Trophoblast cell (in vitro differentiated cells and primary cell): ENCODE measurements at regions not wholly inside any gene's neighbourhood (a gene's known extent, or its start where the extent isn't known, plus 50 kb on each side); places are given as distances from the start of the nearest gene placed in this dataset.
"Not testable (repeated sequence)": the region's sequence is repeated elsewhere in the genome, so short reads cannot be mapped to it uniquely, and the experiment has no call there.

Experiments used
- DNase-seq, 2 donors: peaks; one replicate each; pipeline ENCODE4 v3.0.0-alpha.2; 2016
- H2AFZ ChIP-seq: 2 replicates; pipeline ENCODE4 v1.6.1; 2013; ENCODE audit warnings: low read length, moderate library complexity, mild to moderate bottlenecking; ENCODE audit not compliant: insufficient read depth, poor library complexity
- H2AK5ac ChIP-seq: 2 replicates; pipeline ENCODE4 v1.6.1; 2013; ENCODE audit warnings: mild to moderate bottlenecking, low read length
- H2BK120ac ChIP-seq: 2 replicates; pipeline ENCODE4 v1.6.1; 2013; ENCODE audit warnings: low read length, mild to moderate bottlenecking, moderate library complexity; ENCODE audit not compliant: insufficient read depth, poor library complexity
- H2BK12ac ChIP-seq: 2 replicates; pipeline ENCODE4 v1.6.1; 2013; ENCODE audit warnings: mild to moderate bottlenecking, low read length, moderate library complexity
- H2BK5ac ChIP-seq: 2 replicates; pipeline ENCODE4 v1.6.1; 2013; ENCODE audit warnings: low read length, low read depth, moderate library complexity, mild to moderate bottlenecking; ENCODE audit not compliant: poor library complexity
- H3K14ac ChIP-seq: 2 replicates; pipeline ENCODE4 v1.6.1; 2013; ENCODE audit warnings: mild to moderate bottlenecking, low read length
- H3K18ac ChIP-seq: 2 replicates; pipeline ENCODE4 v1.6.1; 2013; ENCODE audit warnings: mild to moderate bottlenecking, low read length
- H3K23ac ChIP-seq: 2 replicates; pipeline ENCODE4 v1.6.1; 2013; ENCODE audit warnings: low read length
- H3K27ac ChIP-seq: 2 replicates; pipeline ENCODE4 v1.5.1; 2013; ENCODE audit warnings: low read depth, mild to moderate bottlenecking, inconsistent platforms, low read length, moderate library complexity
- H3K27me3 ChIP-seq: 2 replicates; pipeline ENCODE4 v1.6.1; 2013; ENCODE audit warnings: inconsistent platforms, mild to moderate bottlenecking, low read length, moderate library complexity; ENCODE audit not compliant: insufficient read depth
- H3K36me3 ChIP-seq, 2 experiments: 1 replicate in 1 of 2; 2 replicates in 1 of 2; pipeline ENCODE4 v1.6.1; 2013; ENCODE audit warnings: low read length in 2 of 2, mild to moderate bottlenecking in 2 of 2, moderate library complexity in 1 of 2; ENCODE audit not compliant: insufficient read depth in 2 of 2, control insufficient read depth in 1 of 2
- H3K4ac ChIP-seq: 2 replicates; pipeline ENCODE4 v1.6.1; 2013; ENCODE audit warnings: low read depth, mild to moderate bottlenecking, low read length, moderate library complexity
- H3K4me1 ChIP-seq, 2 experiments: 1 replicate in 1 of 2; 2 replicates in 1 of 2; pipeline ENCODE4 v1.6.1; 2013; ENCODE audit warnings: low read length in 2 of 2, mild to moderate bottlenecking in 2 of 2, moderate library complexity in 1 of 2; ENCODE audit not compliant: insufficient read depth in 2 of 2, control insufficient read depth in 1 of 2
- H3K4me2 ChIP-seq: 2 replicates; pipeline ENCODE4 v1.6.1; 2013; ENCODE audit warnings: inconsistent platforms, mild to moderate bottlenecking, low read length, moderate library complexity
- H3K4me3 ChIP-seq: 2 replicates; pipeline ENCODE4 v1.5.1; 2013; ENCODE audit warnings: mild to moderate bottlenecking, low read depth, low read length, inconsistent platforms
- H3K79me1 ChIP-seq: one replicate; pipeline ENCODE4 v1.6.1; 2013; ENCODE audit warnings: low read length
- H3K79me2 ChIP-seq: 2 replicates; pipeline ENCODE4 v1.6.1; 2013; ENCODE audit warnings: low read length, mild to moderate bottlenecking; ENCODE audit not compliant: control insufficient read depth, insufficient read depth, poor library complexity
- H3K9ac ChIP-seq: 2 replicates; pipeline ENCODE4 v1.6.1; 2013; ENCODE audit warnings: mild to moderate bottlenecking, low read length
- H3K9me3 ChIP-seq: 2 replicates; pipeline ENCODE4 v1.6.1; 2013; ENCODE audit warnings: low read depth, mild to moderate bottlenecking, control low read depth, inconsistent platforms, low read length; ENCODE audit not compliant: insufficient read depth
- H4K12ac ChIP-seq: 2 replicates; pipeline ENCODE4 v1.6.1; 2013; ENCODE audit warnings: low read depth, mild to moderate bottlenecking, low read length, moderate library complexity
- H4K8ac ChIP-seq: 2 replicates; pipeline ENCODE4 v1.6.1; 2013; ENCODE audit warnings: low read depth, mild to moderate bottlenecking, low read length, moderate library complexity
- H4K91ac ChIP-seq: one replicate; pipeline ENCODE4 v1.6.1; 2013; ENCODE audit warnings: low read depth, mild to moderate bottlenecking, low read length, moderate library complexity
- WGBS: extraction: QIAGEN DNeasy Blood & Tissue Kit; methylation state at CpG from one replicate; pipeline ENCODE4 v1.1.7; 2013; ENCODE audit warnings: missing lambda C conversion rate; ENCODE audit not compliant: insufficient read length, insufficient coverage; ENCODE audit errors: extremely low coverage; 5-methylcytosine and 5-hydroxymethylcytosine counted together

- DNase-seq: no peak
- Histone ChIP-seq H3K27ac (no peak overlapping the region), H4K8ac (no peak overlapping the region), H3K4me1 (no peaks in the 10 kb centered on the region), H3K36me3 (no peaks in the 10 kb centered on the region), H3K4me2 (no peak overlapping the region), H3K79me2 (no peaks in the 10 kb centered on the region), H3K23ac (no peak overlapping the region), H2AFZ (no peak overlapping the region), H2AK5ac (no peak overlapping the region), H4K91ac (no peak overlapping the region), H3K27me3 (no peaks in the 10 kb centered on the region), H3K9ac (no peak overlapping the region), H3K9me3 (no peaks in the 10 kb centered on the region), H4K12ac (no peak overlapping the region), H3K4ac (no peak overlapping the region), H2BK120ac (no peak overlapping the region), H3K79me1 (no peaks in the 10 kb centered on the region), H3K14ac (no peak overlapping the region), H2BK12ac (no peak overlapping the region), H3K4me3 (no peak overlapping the region), H2BK5ac (no peak overlapping the region), H3K18ac (no peak overlapping the region)
- no CpG with 5 or more reads among the region's 10 CpGs for WGBS
Observed at GRCh38 chr4:137804906-137805495, 272.7 kb upstream of the PCDH18 start.

GRCh38 chr4:137800861-137801260 is 268.6 kb upstream of the PCDH18 start:
- no peak overlapping the region for H4K8ac ChIP-seq
- H3K27ac ChIP-seq: no peak overlapping the region
- no peaks in the 10 kb centered on the region for H3K9me3 ChIP-seq
- H4K91ac ChIP-seq: no peak overlapping the region
- no peak overlapping the region for H2BK5ac ChIP-seq
- H3K9ac ChIP-seq: no peak overlapping the region
- DNase-seq: no peak
- H3K23ac ChIP-seq: no peak overlapping the region
- H2BK120ac ChIP-seq: no peak overlapping the region
- H3K79me2 ChIP-seq: no peaks in the 10 kb centered on the region
- no peak overlapping the region for H2AK5ac ChIP-seq
- H2AFZ ChIP-seq: no peak overlapping the region
- H3K4me3 ChIP-seq: no peak overlapping the region
- no peak overlapping the region for H3K14ac ChIP-seq
- no peaks in the 10 kb centered on the region for H3K36me3 ChIP-seq
- H2BK12ac ChIP-seq: no peak overlapping the region
- H3K79me1 ChIP-seq: no peaks in the 10 kb centered on the region
- no CpG with 5 or more reads among the region's 1 CpG for WGBS
- H3K4me1 ChIP-seq: no peaks in the 10 kb centered on the region
- no peaks in the 10 kb centered on the region for H3K27me3 ChIP-seq
- no peak overlapping the region for H3K18ac ChIP-seq
- no peak overlapping the region for H3K4me2 ChIP-seq
- no peak overlapping the region for H3K4ac ChIP-seq
- no peak overlapping the region for H4K12ac ChIP-seq

GRCh38 chr4:137794764-137795254 is 262.5 kb upstream of the PCDH18 start:
- Histone ChIP-seq H2AK5ac (no peak overlapping the region), H3K23ac (peak overlapping the region; percentile 90), H2AFZ (no peak overlapping the region), H3K79me1 (no peaks in the 10 kb centered on the region), H3K18ac (no peak overlapping the region), H3K4me3 (no peak overlapping the region), H2BK5ac (no peak overlapping the region), H3K9ac (no peak overlapping the region), H3K14ac (no peak overlapping the region), H3K9me3 (no peaks in the 10 kb centered on the region), H3K36me3 (no peaks in the 10 kb centered on the region), H3K4me1 (no peaks in the 10 kb centered on the region), H3K79me2 (no peaks in the 10 kb centered on the region), H2BK12ac (no peak overlapping the region), H4K12ac (no peak overlapping the region), H3K27me3 (no peaks in the 10 kb centered on the region), H3K4ac (no peak overlapping the region), H2BK120ac (no peak overlapping the region), H3K4me2 (no peak overlapping the region), H4K8ac (no peak overlapping the region), H3K27ac (no peak overlapping the region), H4K91ac (no peak overlapping the region)
- DNase-seq: no peak
- WGBS: no CpG with 5 or more reads among the region's 6 CpGs

- not testable (repeated sequence) for H3K4me3 ChIP-seq, H3K18ac ChIP-seq, H2AFZ ChIP-seq, H2BK120ac ChIP-seq, H2BK12ac ChIP-seq, H3K27ac ChIP-seq, H3K23ac ChIP-seq, H3K4ac ChIP-seq, H3K9ac ChIP-seq, H3K4me2 ChIP-seq, H3K36me3 ChIP-seq, H4K8ac ChIP-seq, H2BK5ac ChIP-seq, H3K79me1 ChIP-seq, H3K27me3 ChIP-seq, H3K4me1 ChIP-seq, H2AK5ac ChIP-seq, H3K14ac ChIP-seq, H4K12ac ChIP-seq, H3K9me3 ChIP-seq, DNase-seq, H3K79me2 ChIP-seq, H4K91ac ChIP-seq
- no CpG with 5 or more reads among the region's 3 CpGs for WGBS
Observed at GRCh38 chr4:137789263-137789662, 257.0 kb upstream of the PCDH18 start.
